ENCODE measurements at regions not wholly inside any gene's neighbourhood (a gene's known extent, or its start where the extent isn't known, plus 50 kb on each side); places are given as distances from the start of the nearest gene placed in this dataset.

DNA sequence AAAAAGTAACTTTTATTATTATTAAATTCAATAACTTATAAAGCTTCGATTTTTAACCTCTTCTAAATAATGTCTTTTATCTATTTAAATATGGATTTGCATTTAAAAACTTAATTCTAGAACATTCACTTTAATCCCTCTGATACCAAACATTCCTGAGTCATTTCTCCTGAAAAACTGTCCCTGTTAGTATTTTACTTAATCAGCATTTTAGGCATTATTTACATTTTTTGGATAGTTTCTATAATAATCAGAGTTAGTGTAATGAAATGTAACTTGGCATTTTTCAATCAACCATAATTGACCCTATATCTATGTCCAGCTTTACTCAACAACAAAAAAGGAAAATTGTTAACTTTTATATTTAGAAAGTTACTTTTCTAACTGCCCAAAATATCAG is 428.1 kb downstream of the PCDH17 start:
- TF ChIP-seq, protein P1, sequence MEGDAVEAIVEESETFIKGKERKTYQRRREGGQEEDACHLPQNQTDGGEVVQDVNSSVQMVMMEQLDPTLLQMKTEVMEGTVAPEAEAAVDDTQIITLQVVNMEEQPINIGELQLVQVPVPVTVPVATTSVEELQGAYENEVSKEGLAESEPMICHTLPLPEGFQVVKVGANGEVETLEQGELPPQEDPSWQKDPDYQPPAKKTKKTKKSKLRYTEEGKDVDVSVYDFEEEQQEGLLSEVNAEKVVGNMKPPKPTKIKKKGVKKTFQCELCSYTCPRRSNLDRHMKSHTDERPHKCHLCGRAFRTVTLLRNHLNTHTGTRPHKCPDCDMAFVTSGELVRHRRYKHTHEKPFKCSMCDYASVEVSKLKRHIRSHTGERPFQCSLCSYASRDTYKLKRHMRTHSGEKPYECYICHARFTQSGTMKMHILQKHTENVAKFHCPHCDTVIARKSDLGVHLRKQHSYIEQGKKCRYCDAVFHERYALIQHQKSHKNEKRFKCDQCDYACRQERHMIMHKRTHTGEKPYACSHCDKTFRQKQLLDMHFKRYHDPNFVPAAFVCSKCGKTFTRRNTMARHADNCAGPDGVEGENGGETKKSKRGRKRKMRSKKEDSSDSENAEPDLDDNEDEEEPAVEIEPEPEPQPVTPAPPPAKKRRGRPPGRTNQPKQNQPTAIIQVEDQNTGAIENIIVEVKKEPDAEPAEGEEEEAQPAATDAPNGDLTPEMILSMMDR (conservative IDR thresholded peaks at IDR 0.05; ENCODE audit: low read depth, low read length): no peak
- TF ChIP-seq EZH2 (IDR thresholded peaks at IDR 0.05; ENCODE audit: borderline replicate concordance, low read depth, low read length, poor library complexity, severe bottlenecking): no peak

All from A673 (cell line).